ENCODE measurements at regions not wholly inside any gene's neighbourhood (a gene's known extent, or its start where the extent isn't known, plus 50 kb on each side); places are given as distances from the start of the nearest gene placed in this dataset.

DNA sequence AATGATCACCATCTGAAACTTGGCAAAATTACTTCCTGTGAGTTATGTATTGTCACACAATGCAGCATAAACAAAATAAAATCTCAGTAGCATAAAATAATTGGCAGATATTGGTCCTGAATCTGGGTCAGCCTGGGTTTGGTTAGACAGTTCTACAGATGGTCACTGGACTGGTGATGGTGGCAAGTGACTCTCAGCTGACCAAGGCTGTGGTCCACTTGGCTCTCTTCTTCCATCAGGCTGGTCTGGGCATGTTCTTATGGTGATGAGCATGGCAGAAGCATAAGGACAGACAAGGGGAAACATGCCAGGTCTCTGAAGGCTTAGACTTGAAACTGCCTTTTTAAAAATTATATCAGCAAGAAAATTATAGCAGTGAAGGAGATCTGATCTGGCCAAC, 1205.0 kb upstream of the EPHA6 start:
- Histone ChIP-seq H3K36me3 (ENCODE audit: control insufficient read depth, insufficient read depth, low read length) (no peaks in the 10 kb centered on the region), H3K4me1 (ENCODE audit: control insufficient read depth, insufficient read depth, low read length) (no peaks in the 10 kb centered on the region), H3K27me3 (ENCODE audit: control insufficient read depth, insufficient read depth, low read length) (no peaks in the 10 kb centered on the region), H3K27ac (ENCODE audit: low read length) (no peak overlapping the region), H3K4me3 (ENCODE audit: low read length) (no peak overlapping the region), H3K9me3 (ENCODE audit: control insufficient read depth, low read depth, low read length) (no peaks in the 10 kb centered on the region)
- DNase-seq: no peak

DNA sequence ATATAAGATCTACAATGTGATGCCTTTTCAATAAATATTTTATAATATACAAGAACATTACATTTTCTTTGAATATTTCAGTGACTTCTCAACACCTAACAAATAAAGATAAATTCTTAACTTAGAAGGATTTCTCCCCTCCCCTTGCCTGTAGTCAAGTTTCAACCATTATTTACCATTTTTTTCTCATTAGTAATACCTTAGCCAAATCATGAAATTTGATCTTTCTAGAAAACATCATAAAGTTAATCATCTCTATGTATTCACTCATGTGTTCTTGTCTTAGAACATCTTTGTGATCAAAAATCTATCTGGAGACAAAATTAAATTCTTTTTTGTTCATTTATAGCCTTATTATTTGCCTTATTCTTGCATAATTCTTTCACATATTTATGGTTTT, 1201.8 kb upstream of the EPHA6 start:
- Histone ChIP-seq H3K27ac (ENCODE audit: low read length) (no peak overlapping the region), H3K36me3 (ENCODE audit: control insufficient read depth, insufficient read depth, low read length) (no peaks in the 10 kb centered on the region), H3K4me3 (ENCODE audit: low read length) (no peak overlapping the region), H3K9me3 (ENCODE audit: control insufficient read depth, low read depth, low read length) (no peaks in the 10 kb centered on the region), H3K4me1 (ENCODE audit: control insufficient read depth, insufficient read depth, low read length) (no peaks in the 10 kb centered on the region), H3K27me3 (ENCODE audit: control insufficient read depth, insufficient read depth, low read length) (no peaks in the 10 kb centered on the region)
- DNase-seq: no peak

DNA sequence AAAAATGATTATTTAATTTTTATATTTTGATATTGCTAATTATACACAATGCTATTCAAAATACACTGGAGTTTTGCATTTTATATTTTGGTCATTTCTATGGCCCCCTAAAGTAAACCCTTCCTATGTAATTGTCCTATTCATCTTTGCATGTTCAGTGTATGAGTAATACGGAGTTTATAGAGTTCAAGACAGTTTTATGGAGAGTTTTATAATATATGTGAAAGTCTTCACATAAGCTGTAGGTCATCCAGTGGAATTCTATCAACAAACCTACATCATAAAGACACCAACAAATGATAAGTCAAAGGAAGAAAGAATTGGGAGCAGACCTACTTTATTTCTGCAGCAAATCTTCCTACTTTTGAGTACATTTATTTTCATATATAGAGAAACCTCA, 1200.4 kb upstream of the EPHA6 start:
- H3K4me1 ChIP-seq (ENCODE audit: control insufficient read depth, insufficient read depth, low read length): no peaks in the 10 kb centered on the region
- H3K9me3 ChIP-seq (ENCODE audit: control insufficient read depth, low read depth, low read length): no peaks in the 10 kb centered on the region
- DNase-seq: no peak
- WGBS (ENCODE audit: insufficient coverage, low lambda C conversion rate): no CpG with 5 or more reads among the region's 1 CpG
- H3K27me3 ChIP-seq (ENCODE audit: control insufficient read depth, insufficient read depth, low read length): no peaks in the 10 kb centered on the region
- H3K36me3 ChIP-seq (ENCODE audit: control insufficient read depth, insufficient read depth, low read length): no peaks in the 10 kb centered on the region
- H3K27ac ChIP-seq (ENCODE audit: low read length): no peak overlapping the region
- no peak overlapping the region for H3K4me3 ChIP-seq (ENCODE audit: low read length)

DNA sequence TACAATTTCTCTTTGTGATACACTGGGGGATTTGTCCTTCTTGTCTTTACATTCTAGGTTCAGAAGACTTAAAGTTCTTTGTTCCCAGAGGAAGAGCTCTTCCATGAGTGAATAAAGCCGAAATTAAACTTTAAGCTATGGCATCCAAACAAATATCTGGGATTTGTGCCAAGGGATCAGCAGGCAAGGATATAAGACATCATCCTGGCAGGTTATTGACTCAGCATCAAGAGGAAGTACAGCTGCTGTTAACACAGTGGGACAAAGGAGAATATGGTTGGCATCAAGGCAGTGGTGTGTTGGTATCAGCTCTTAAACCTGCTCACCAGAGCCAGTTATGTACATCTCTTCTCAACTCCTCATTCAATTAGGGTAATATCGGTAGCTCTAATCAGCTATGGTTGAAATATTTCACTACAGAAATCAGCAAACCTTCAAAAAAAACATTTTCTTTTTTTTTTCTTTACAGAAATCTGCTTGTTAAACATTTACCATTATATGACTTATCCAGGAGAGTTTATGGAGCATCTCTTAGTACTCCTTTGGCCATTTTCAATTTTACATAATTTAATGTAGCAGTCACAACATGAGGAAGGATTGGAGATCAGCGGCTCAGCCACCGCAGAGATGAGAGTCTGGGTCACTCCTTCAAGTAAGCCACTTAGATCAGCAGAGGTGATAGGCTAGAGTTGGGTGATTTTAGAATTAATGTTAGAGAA, 1198.6 kb upstream of the EPHA6 start:
- WGBS (ENCODE audit: insufficient coverage, low lambda C conversion rate): 57% methylated on average over 1 of the region's 4 CpGs
- Histone ChIP-seq H3K4me1 (ENCODE audit: control insufficient read depth, insufficient read depth, low read length) (no peaks in the 10 kb centered on the region), H3K27me3 (ENCODE audit: control insufficient read depth, insufficient read depth, low read length) (no peaks in the 10 kb centered on the region), H3K4me3 (ENCODE audit: low read length) (no peak overlapping the region), H3K27ac (ENCODE audit: low read length) (no peak overlapping the region), H3K36me3 (ENCODE audit: control insufficient read depth, insufficient read depth, low read length) (no peaks in the 10 kb centered on the region), H3K9me3 (ENCODE audit: control insufficient read depth, low read depth, low read length) (no peaks in the 10 kb centered on the region)
- DNase-seq: no peak

DNA sequence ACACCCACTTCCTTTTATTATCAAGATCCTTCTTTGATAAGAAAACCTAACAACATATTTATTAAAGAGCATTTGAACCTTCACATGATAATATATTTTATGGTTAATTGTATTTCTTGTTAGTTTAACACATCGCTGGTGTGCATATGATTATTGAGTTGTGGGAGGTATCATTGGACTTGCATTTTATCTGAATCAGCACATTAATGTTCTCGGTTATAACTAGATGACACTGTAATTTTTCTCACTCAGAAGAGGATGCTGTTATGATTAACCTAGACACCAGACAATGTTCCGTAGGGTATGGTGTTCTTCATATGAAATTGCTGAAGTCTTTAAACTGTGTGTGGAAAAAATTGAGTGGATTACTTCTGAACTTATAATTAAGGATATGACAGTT, 1188.3 kb upstream of the EPHA6 start:
- Histone ChIP-seq H3K4me1 (ENCODE audit: control insufficient read depth, insufficient read depth, low read length) (no peaks in the 10 kb centered on the region), H3K36me3 (ENCODE audit: control insufficient read depth, insufficient read depth, low read length) (no peaks in the 10 kb centered on the region), H3K27ac (ENCODE audit: low read length) (no peak overlapping the region), H3K9me3 (ENCODE audit: control insufficient read depth, low read depth, low read length) (no peaks in the 10 kb centered on the region), H3K27me3 (ENCODE audit: control insufficient read depth, insufficient read depth, low read length) (no peaks in the 10 kb centered on the region), H3K4me3 (ENCODE audit: low read length) (no peak overlapping the region)
- WGBS (ENCODE audit: insufficient coverage, low lambda C conversion rate): 100% methylated on average over 2 of the region's 3 CpGs
- no peak for DNase-seq

DNA sequence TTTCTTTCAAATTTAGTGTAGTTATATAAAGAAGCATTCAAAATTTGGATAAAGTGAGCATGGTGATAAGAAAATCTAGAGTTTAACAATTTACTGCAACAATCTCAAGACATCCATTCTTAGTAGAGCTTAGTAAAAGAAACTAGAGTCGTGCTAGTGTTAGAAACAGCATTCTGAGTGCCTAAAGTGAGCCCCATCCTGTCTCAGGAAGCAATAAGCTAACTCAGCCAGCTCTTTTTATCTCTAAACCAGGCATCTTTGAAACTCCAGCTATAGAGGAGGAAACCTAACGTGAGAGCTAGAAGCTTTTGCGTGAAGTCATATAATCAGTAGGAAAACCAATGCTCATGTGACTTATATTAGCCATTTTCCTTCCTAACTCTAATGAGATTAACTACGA, 1187.1 kb upstream of the EPHA6 start:
- 83% methylated on average over 2 of the region's 4 CpGs for WGBS (ENCODE audit: insufficient coverage, low lambda C conversion rate)
- H3K27ac ChIP-seq (ENCODE audit: low read length): no peak overlapping the region
- no peaks in the 10 kb centered on the region for H3K9me3 ChIP-seq (ENCODE audit: control insufficient read depth, low read depth, low read length)
- DNase-seq: no peak
- no peaks in the 10 kb centered on the region for H3K36me3 ChIP-seq (ENCODE audit: control insufficient read depth, insufficient read depth, low read length)
- no peaks in the 10 kb centered on the region for H3K4me1 ChIP-seq (ENCODE audit: control insufficient read depth, insufficient read depth, low read length)
- no peak overlapping the region for H3K4me3 ChIP-seq (ENCODE audit: low read length)
- H3K27me3 ChIP-seq (ENCODE audit: control insufficient read depth, insufficient read depth, low read length): no peaks in the 10 kb centered on the region

DNA sequence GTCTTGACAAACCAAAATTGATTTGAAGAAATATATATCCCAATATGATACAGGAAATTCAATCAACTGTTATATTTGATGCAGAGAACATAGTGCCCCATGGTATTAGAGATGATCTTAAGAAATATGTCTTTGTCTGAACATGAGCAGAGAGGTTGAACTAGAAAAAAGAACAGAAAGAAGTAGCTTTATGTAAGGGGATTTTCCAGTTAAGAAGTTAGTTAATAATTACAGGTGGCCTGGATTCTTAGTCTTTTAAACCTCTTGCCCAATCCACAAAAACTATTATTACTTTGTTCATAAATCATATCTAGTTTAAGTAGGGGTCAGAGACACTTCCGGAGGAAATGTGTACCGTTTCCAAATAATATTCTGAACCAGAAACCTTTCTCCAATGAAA, 1186.7 kb upstream of the EPHA6 start:
- Histone ChIP-seq H3K9me3 (ENCODE audit: control insufficient read depth, low read depth, low read length) (no peaks in the 10 kb centered on the region), H3K27ac (ENCODE audit: low read length) (no peak overlapping the region), H3K36me3 (ENCODE audit: control insufficient read depth, insufficient read depth, low read length) (no peaks in the 10 kb centered on the region), H3K4me1 (ENCODE audit: control insufficient read depth, insufficient read depth, low read length) (no peaks in the 10 kb centered on the region), H3K27me3 (ENCODE audit: control insufficient read depth, insufficient read depth, low read length) (no peaks in the 10 kb centered on the region), H3K4me3 (ENCODE audit: low read length) (no peak overlapping the region)
- 80% methylated on average over 2 of the region's 2 CpGs for WGBS (ENCODE audit: insufficient coverage, low lambda C conversion rate)
- no peak for DNase-seq

DNA sequence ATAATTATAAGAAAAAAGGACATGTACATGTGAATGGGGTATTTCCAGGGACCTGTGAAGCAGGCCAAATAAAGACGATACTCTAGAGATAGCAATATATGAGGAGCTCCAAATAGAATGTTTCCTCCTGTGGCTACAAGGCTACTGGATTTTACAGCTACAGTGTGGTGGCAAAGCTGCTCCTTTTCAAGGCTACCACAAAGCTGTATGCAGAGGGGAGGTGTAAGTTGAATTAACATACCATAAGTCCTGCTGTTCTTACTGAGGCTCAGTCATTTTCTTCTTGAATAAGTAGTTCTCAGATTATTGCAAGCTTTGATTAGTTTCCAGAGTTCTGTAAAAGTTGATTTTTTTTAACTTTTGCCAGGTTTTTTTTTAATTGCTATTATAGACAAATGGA, 1184.6 kb upstream of the EPHA6 start:
- Histone ChIP-seq H3K4me1 (ENCODE audit: control insufficient read depth, insufficient read depth, low read length) (no peaks in the 10 kb centered on the region), H3K9me3 (ENCODE audit: control insufficient read depth, low read depth, low read length) (no peaks in the 10 kb centered on the region), H3K27me3 (ENCODE audit: control insufficient read depth, insufficient read depth, low read length) (no peaks in the 10 kb centered on the region), H3K4me3 (ENCODE audit: low read length) (no peak overlapping the region), H3K36me3 (ENCODE audit: control insufficient read depth, insufficient read depth, low read length) (no peaks in the 10 kb centered on the region), H3K27ac (ENCODE audit: low read length) (no peak overlapping the region)
- no peak for DNase-seq
- WGBS (ENCODE audit: insufficient coverage, low lambda C conversion rate): no CpG with 5 or more reads among the region's 1 CpG

DNA sequence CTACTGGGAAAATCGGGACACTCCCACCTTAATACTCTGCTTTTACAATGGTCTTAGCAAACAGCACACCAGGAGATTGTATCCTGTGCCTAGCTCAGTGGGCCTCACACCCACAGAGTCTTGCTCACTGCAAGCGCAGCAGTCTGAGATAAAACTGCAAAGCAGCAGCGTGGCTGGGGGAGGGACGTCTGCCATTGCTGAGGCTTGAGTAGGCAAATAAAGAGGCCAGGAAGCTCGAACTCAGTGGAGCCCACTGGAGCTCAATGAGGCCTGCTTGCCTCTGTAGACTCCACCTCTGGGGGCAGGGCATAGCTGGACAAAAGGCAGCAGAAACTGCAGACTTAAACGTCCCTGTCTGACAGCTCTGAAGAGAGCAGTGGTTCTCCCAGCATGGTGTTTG, 1169.1 kb upstream of the EPHA6 start:
- no peaks in the 10 kb centered on the region for H3K4me1 ChIP-seq (ENCODE audit: control insufficient read depth, insufficient read depth, low read length)
- H3K36me3 ChIP-seq (ENCODE audit: control insufficient read depth, insufficient read depth, low read length): no peaks in the 10 kb centered on the region
- H3K4me3 ChIP-seq (ENCODE audit: low read length): no peak overlapping the region
- no peaks in the 10 kb centered on the region for H3K27me3 ChIP-seq (ENCODE audit: control insufficient read depth, insufficient read depth, low read length)
- no CpG with 5 or more reads among the region's 6 CpGs for WGBS (ENCODE audit: insufficient coverage, low lambda C conversion rate)
- no peak for DNase-seq
- H3K9me3 ChIP-seq (ENCODE audit: control insufficient read depth, low read depth, low read length): no peaks in the 10 kb centered on the region
- H3K27ac ChIP-seq (ENCODE audit: low read length): no peak overlapping the region

DNA sequence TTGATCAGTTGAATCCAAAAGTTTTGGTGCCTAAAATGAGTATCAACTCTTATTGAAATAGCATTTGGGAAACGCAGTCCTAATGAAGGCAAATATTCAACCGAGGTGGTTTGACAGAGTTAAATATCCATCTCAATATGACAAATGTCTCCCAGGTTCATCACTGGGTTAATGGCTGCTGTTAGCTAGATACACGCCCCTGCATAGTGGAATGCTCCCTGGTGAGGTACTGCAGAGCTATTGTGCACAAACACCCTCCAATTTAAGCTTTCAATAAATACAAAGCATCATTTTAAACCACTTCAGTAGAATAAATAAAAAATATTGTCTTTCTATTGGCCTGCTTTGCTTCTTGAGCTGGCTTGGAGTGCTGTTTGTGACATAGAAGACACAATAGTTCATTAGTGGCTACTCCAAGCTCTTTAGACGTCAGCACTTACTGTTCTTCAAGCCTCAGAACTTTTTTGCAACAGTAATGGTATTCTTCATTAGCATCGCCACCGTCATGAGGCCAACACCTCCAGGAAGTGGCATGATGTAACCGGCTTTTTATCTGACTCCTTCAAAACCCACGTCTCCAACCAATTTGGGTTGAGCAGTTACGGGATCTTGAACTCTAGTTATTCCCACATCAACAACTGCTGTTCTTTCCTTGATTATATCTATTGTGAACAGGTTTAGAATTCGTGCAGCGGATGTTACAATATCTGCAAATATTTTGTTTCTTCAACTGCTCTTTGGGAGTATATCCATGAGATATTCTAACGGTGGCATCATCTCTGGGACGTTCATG, 1159.6 kb upstream of the EPHA6 start:
- H3K27ac ChIP-seq (ENCODE audit: low read length): no peak overlapping the region
- H3K4me3 ChIP-seq (ENCODE audit: low read length): no peak overlapping the region
- no peaks in the 10 kb centered on the region for H3K27me3 ChIP-seq (ENCODE audit: control insufficient read depth, insufficient read depth, low read length)
- H3K4me1 ChIP-seq (ENCODE audit: control insufficient read depth, insufficient read depth, low read length): no peaks in the 10 kb centered on the region
- H3K9me3 ChIP-seq (ENCODE audit: control insufficient read depth, low read depth, low read length): no peaks in the 10 kb centered on the region
- WGBS (ENCODE audit: insufficient coverage, low lambda C conversion rate): 80% methylated on average over 1 of the region's 13 CpGs
- H3K36me3 ChIP-seq (ENCODE audit: control insufficient read depth, insufficient read depth, low read length): no peaks in the 10 kb centered on the region
- no peak for DNase-seq
